AG20443 (cell line): ENCODE measurements at regions not wholly inside any gene's neighbourhood (a gene's known extent, or its start where the extent isn't known, plus 50 kb on each side); places are given as distances from the start of the nearest gene placed in this dataset.

Source experiments
- DNase-seq: peaks from one replicate; pipeline ENCODE4 v3.0.0; 2012; ENCODE audit warnings: low spot score, mixed read lengths

- no peak for DNase-seq
Observed at GRCh38 chr6:19736066-19736465, 101.1 kb upstream of the ID4 start.

- no peak for DNase-seq
Observed at GRCh38 chr6:19738010-19738409, 99.2 kb upstream of the ID4 start.

GRCh38 chr6:19749722-19750121 lies 87.4 kb upstream of the ID4 start:
- DNase-seq: no peak

- DNase-seq: no peak
Observed at GRCh38 chr6:19752746-19753145, 84.4 kb upstream of the ID4 start.

GRCh38 chr6:19753826-19754225 lies 83.3 kb upstream of the ID4 start:
- DNase-seq: no peak

GRCh38 chr6:19754686-19755085 lies 82.5 kb upstream of the ID4 start:
- DNase-seq: no peak

GRCh38 chr6:19755181-19755580 lies 82.0 kb upstream of the ID4 start:
- no peak for DNase-seq

- peak; percentile 45 for DNase-seq
Observed at GRCh38 chr6:19757036-19757435, 80.1 kb upstream of the ID4 start.

- DNase-seq: peak; percentile 64
Observed at GRCh38 chr6:19759117-19759880, 77.9 kb upstream of the ID4 start.

GRCh38 chr6:19761121-19761520 lies 76.0 kb upstream of the ID4 start:
- no peak for DNase-seq

GRCh38 chr6:19771753-19772336 lies 65.3 kb upstream of the ID4 start:
- peak; percentile 38 for DNase-seq

GRCh38 chr6:19772891-19773290 lies 64.3 kb upstream of the ID4 start:
- no peak for DNase-seq

GRCh38 chr6:19781269-19781668 lies 55.9 kb upstream of the ID4 start:
- no peak for DNase-seq

- DNase-seq: no peak
Observed at GRCh38 chr6:19782588-19782987, 54.6 kb upstream of the ID4 start.
